Parathyroid adenoma (tissue), 2 donors: ENCODE measurements at regions not wholly inside any gene's neighbourhood (a gene's known extent, or its start where the extent isn't known, plus 50 kb on each side); places are given as distances from the start of the nearest gene placed in this dataset.
"Not testable (repeated sequence)": the region's sequence is repeated elsewhere in the genome, so short reads cannot be mapped to it uniquely, and the experiment has no call there.

ENCODE experiments used
- H2AFZ ChIP-seq: fragments of 300-600 bp; sonication (generic); one replicate; pipeline ENCODE4 v1.7.0; 2017; ENCODE audit warnings: antibody characterized with exemption, mild to moderate bottlenecking
- H3K27ac ChIP-seq: fragments of 300-600 bp; sonication (generic); one replicate; pipeline ENCODE4 v1.7.0; 2017
- H3K27me3 ChIP-seq: fragments of 300-600 bp; sonication (generic); one replicate; pipeline ENCODE4 v1.7.0; 2017; ENCODE audit warnings: low read length; ENCODE audit not compliant: control insufficient read depth, insufficient read depth
- H3K36me3 ChIP-seq: fragments of 300-600 bp; sonication (generic); one replicate; pipeline ENCODE4 v1.7.0; 2017; ENCODE audit warnings: low read length; ENCODE audit not compliant: control insufficient read depth, insufficient read depth
- H3K4me1 ChIP-seq: fragments of 300-600 bp; sonication (generic); one replicate; pipeline ENCODE4 v1.7.0; 2017; ENCODE audit warnings: control low read depth
- H3K4me2 ChIP-seq: fragments of 300-600 bp; sonication (generic); one replicate; pipeline ENCODE4 v1.7.0; 2017; ENCODE audit warnings: low read length
- H3K4me3 ChIP-seq: fragments of 300-600 bp; sonication (generic); one replicate; pipeline ENCODE4 v1.7.0; 2017; ENCODE audit warnings: low read depth, low read length
- H3K79me2 ChIP-seq: fragments of 300-600 bp; sonication (generic); one replicate; pipeline ENCODE4 v1.7.0; 2017; ENCODE audit warnings: control low read depth
- H3K9ac ChIP-seq: fragments of 300-600 bp; sonication (generic); one replicate; pipeline ENCODE4 v1.7.0; 2017; ENCODE audit warnings: mild to moderate bottlenecking
- H3K9me3 ChIP-seq: fragments of 300-600 bp; sonication (generic); one replicate; pipeline ENCODE4 v1.7.0; 2017; ENCODE audit warnings: low read length; ENCODE audit not compliant: control insufficient read depth
- CTCF ChIP-seq: fragments of 300-600 bp; sonication (generic); IDR thresholded peaks from one replicate; pipeline ENCODE4 v1.7.0; 2017; ENCODE audit warnings: antibody characterized with exemption, mild to moderate bottlenecking
- donor health status: primary hyperparathyroidism.

DNA sequence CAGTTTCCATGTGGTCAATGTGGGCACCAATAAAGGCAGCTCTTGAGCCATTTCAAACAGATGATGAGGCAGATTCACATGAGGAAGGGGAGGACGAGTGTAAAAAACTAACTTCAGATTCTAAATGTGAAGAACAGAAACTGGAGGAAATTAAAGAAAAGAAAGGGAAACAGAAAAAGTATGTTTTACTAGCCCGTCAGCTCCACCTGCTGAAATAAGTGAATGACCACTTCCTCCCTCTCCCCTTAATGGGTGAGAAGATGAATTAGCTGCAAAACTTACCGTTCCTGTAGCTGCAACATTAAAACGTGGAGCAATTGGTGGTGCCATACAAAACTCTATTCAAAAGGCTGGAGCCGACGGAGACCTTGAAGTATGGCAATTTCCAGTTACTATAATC lies 203.5 kb downstream of the UXS1 start:
- H3K4me3 ChIP-seq = no peak overlapping the region
- no peaks in the 10 kb centered on the region for H3K4me1 ChIP-seq
- H3K79me2 ChIP-seq = no peaks in the 10 kb centered on the region
- no peaks in the 10 kb centered on the region for H3K27me3 ChIP-seq
- no peak overlapping the region for H3K9ac ChIP-seq
- no peak overlapping the region for H3K4me2 ChIP-seq
- H3K36me3 ChIP-seq = no peaks in the 10 kb centered on the region
- no peak overlapping the region for H2AFZ ChIP-seq
- H3K27ac ChIP-seq = no peak overlapping the region
- no peaks in the 10 kb centered on the region for H3K9me3 ChIP-seq
- no peak for TF ChIP-seq CTCF

DNA sequence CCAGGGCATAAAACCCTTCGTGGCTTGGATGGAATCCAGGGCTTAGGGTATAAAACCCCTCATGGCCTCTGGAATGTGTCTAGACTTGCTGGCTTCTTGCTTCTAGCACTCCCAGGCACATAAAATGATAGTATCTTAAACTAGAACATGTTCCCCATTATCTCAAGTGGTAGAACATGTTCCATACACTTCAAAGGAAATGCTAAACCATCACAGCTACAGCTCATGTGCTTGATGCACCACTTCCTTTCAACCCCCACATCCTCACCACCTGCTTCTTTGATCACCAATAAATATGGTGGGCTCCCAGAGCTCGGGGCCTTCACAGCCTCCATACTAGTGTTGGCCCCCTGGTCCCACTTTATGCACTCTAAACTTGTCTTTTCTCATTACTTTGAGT lies 204.3 kb downstream of the UXS1 start:
- H3K27me3 ChIP-seq, H3K9ac ChIP-seq, H3K27ac ChIP-seq, H3K4me3 ChIP-seq, H3K9me3 ChIP-seq, H3K36me3 ChIP-seq, H3K79me2 ChIP-seq, H2AFZ ChIP-seq, H3K4me2 ChIP-seq, H3K4me1 ChIP-seq: not testable (repeated sequence)

DNA sequence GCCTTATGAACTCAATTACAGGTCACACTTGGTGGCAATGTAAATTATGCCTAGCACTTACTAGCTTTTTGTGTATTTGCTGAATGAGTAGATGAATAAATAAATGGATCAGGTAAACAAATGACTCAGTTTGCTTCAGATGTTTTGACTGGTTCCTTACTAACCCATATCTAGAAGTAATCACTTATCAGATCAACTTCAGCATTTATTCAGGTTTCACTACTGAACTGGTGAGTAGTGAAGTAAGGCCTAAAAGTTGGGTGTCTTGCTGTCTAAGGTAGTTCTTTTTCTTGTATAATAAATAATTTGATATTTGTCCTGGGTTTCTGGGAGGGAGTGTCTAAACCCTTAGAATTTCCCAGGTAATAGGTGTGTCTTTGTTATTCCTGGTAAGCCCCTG lies 205.0 kb downstream of the UXS1 start:
- Histone ChIP-seq H3K27me3 (no peaks in the 10 kb centered on the region), H3K9me3 (no peaks in the 10 kb centered on the region), H3K27ac (no peak overlapping the region), H3K9ac (no peak overlapping the region), H3K4me3 (no peak overlapping the region), H2AFZ (no peak overlapping the region), H3K4me1 (no peaks in the 10 kb centered on the region), H3K79me2 (no peaks in the 10 kb centered on the region), H3K36me3 (no peaks in the 10 kb centered on the region), H3K4me2 (no peak overlapping the region)
- TF ChIP-seq CTCF = no peak

GRCh38 chr2:105977807-105978206 lies 216.3 kb downstream of the UXS1 start:
- Histone ChIP-seq H3K27me3 (no peaks in the 10 kb centered on the region), H3K4me1 (no peaks in the 10 kb centered on the region), H2AFZ (no peak overlapping the region), H3K9me3 (peaks cover 4% of the 10 kb centered on the region), H3K36me3 (no peaks in the 10 kb centered on the region), H3K79me2 (no peaks in the 10 kb centered on the region), H3K9ac (no peak overlapping the region), H3K4me2 (no peak overlapping the region), H3K4me3 (no peak overlapping the region), H3K27ac (no peak overlapping the region)
- no peak for TF ChIP-seq CTCF

GRCh38 chr2:105977212-105977611 lies 216.9 kb downstream of the UXS1 start:
- Histone ChIP-seq H3K36me3 (no peaks in the 10 kb centered on the region), H3K27me3 (no peaks in the 10 kb centered on the region), H3K4me1 (no peaks in the 10 kb centered on the region), H2AFZ (no peak overlapping the region), H3K79me2 (no peaks in the 10 kb centered on the region), H3K9me3 (peaks cover 4% of the 10 kb centered on the region), H3K4me3 (no peak overlapping the region), H3K4me2 (no peak overlapping the region), H3K27ac (no peak overlapping the region), H3K9ac (no peak overlapping the region)
- no peak for TF ChIP-seq CTCF
